ENCODE measurements at regions not wholly inside any gene's neighbourhood (a gene's known extent, or its start where the extent isn't known, plus 50 kb on each side); places are given as distances from the start of the nearest gene placed in this dataset.

- no peak for DNase-seq
Observed at GRCh38 chr14:78075033-78075432, 95.1 kb upstream of the NRXN3 start.

- DNase-seq = peak; percentile 62
Observed at GRCh38 chr14:78075555-78076277, 94.5 kb upstream of the NRXN3 start.

- DNase-seq = no peak
Observed at GRCh38 chr14:78081245-78081644, 88.9 kb upstream of the NRXN3 start.

GRCh38 chr14:78083837-78084236 is 86.3 kb upstream of the NRXN3 start:
- DNase-seq = no peak

- DNase-seq = no peak
Observed at GRCh38 chr14:78086342-78086741, 83.8 kb upstream of the NRXN3 start.

- DNase-seq = no peak
Observed at GRCh38 chr14:78088916-78089315, 81.3 kb upstream of the NRXN3 start.

- DNase-seq = no peak
Observed at GRCh38 chr14:78090864-78091263, 79.3 kb upstream of the NRXN3 start.

GRCh38 chr14:78091361-78091760 is 78.8 kb upstream of the NRXN3 start:
- DNase-seq = no peak

- DNase-seq = no peak
Observed at GRCh38 chr14:78092040-78092439, 78.1 kb upstream of the NRXN3 start.

- no peak for DNase-seq
Observed at GRCh38 chr14:78103271-78103670, 66.9 kb upstream of the NRXN3 start.

- DNase-seq = peak; percentile 11
Observed at GRCh38 chr14:78104160-78104559, 66.0 kb upstream of the NRXN3 start.

- DNase-seq = no peak
Observed at GRCh38 chr14:78104655-78105054, 65.5 kb upstream of the NRXN3 start.

- DNase-seq = no peak
Observed at GRCh38 chr14:78106381-78106780, 63.8 kb upstream of the NRXN3 start.

GRCh38 chr14:78107166-78107565 is 63.0 kb upstream of the NRXN3 start:
- DNase-seq = no peak

GRCh38 chr14:78119440-78119839 is 50.7 kb upstream of the NRXN3 start:
- no peak for DNase-seq

Measured in NCI-H2227 treated with DMSO at 0.1 percent for 48 hours (cell line).